HepG2 (cell line): ENCODE measurements at regions not wholly inside any gene's neighbourhood (a gene's known extent, or its start where the extent isn't known, plus 50 kb on each side); places are given as distances from the start of the nearest gene placed in this dataset.

ENCODE experiments used
- ATAC-seq: fragments of 200-7000 bp; cut with Tn5 transposase; 3 replicates; pipeline ENCODE4 v1.9.1; 2020; ENCODE audit warnings: mild to moderate bottlenecking, moderate library complexity
- BruUV-seq: library from RNA; stranded (reverse); fragments of 400-500 nt; replicated peaks from 2 replicates; lab custom pipeline; 2021; lab: Mats Ljungman, UMichigan
- CTCF ChIA-PET: fragments of 300-600 bp; formaldehyde crosslinking; extraction: SDS; loops from one replicate; lab custom pipeline; 2021; ENCODE audit warnings: low total read pairs, inconsistent platforms, low intra/inter-chr PET ratio; lab: Yijun Ruan, JAX
- POLR2A ChIA-PET: fragments of 350-600 bp; sonication (Branson Sonifier 250); formaldehyde crosslinking; loops from one replicate; lab custom pipeline; 2020; ENCODE audit warnings: antibody characterized with exemption, inconsistent platforms; lab: Yijun Ruan, JAX
- DNase-seq: peaks from one replicate; pipeline ENCODE4 v3.0.0-alpha.2; 2015; ENCODE audit warnings: low spot score
- FAIRE-seq: peaks from 3 replicates; lab custom pipeline; 2011; peaks lifted over from hg19 to GRCh38; lab: Jason Lieb, UNC
- H2AFZ ChIP-seq: one replicate; pipeline ENCODE4 v1.6.1; 2011; ENCODE audit warnings: low read length, inconsistent platforms
- H3K27ac ChIP-seq: fragments of 300-600 bp; 3 replicates; pipeline ENCODE4 v1.8.0; 2011; ENCODE audit warnings: mixed run types, mild to moderate bottlenecking, mixed read lengths, low read length, inconsistent platforms; ENCODE audit not compliant: insufficient read depth; ENCODE audit errors: extremely low read length
- H3K27me3 ChIP-seq, 2 experiments: fragments of 200-600 bp in 1 of 2; 2 replicates in 1 of 2; 3 replicates in 1 of 2; pipeline versions ENCODE4 v1.6.0 to v1.8.0; 2011; ENCODE audit warnings: low read length in 2 of 2, mild to moderate bottlenecking in 2 of 2, moderate library complexity in 2 of 2, inconsistent platforms in 1 of 2; ENCODE audit not compliant: insufficient read depth in 2 of 2, control insufficient read depth in 1 of 2
- H3K36me3 ChIP-seq, 2 experiments: fragments of 200-600 bp in 1 of 2; replicated peaks in 1 of 2; 2 replicates in 1 of 2; 3 replicates in 1 of 2; pipeline versions ENCODE4 v1.5.1 to v1.8.0; 2011; ENCODE audit warnings: low read length in 2 of 2, inconsistent platforms in 1 of 2; ENCODE audit not compliant: insufficient read depth in 2 of 2, control insufficient read depth in 1 of 2
- H3K4me1 ChIP-seq: 2 replicates; pipeline ENCODE4 v1.5.1; 2012; ENCODE audit warnings: low read length, inconsistent platforms; ENCODE audit not compliant: insufficient read depth
- H3K4me2 ChIP-seq: 2 replicates; pipeline ENCODE4 v1.6.0; 2011; ENCODE audit warnings: low read depth, low read length, inconsistent platforms
- H3K4me3 ChIP-seq, 3 experiments: fragments of 200-600 bp in 1 of 3; sonication (generic), shearing (Covaris generic) in 1 of 3; replicated peaks in 1 of 3; 2 replicates each; pipeline ENCODE4 v1.5.1; 2011 to 2016; ENCODE audit warnings: low read length in 3 of 3, inconsistent platforms in 2 of 3, low read depth in 2 of 3, mild to moderate bottlenecking in 2 of 3, control low read depth in 1 of 3, mixed read lengths in 1 of 3; ENCODE audit not compliant: insufficient read depth in 1 of 3
- H3K79me2 ChIP-seq: one replicate; pipeline ENCODE4 v1.6.1; 2011; ENCODE audit warnings: low read length, inconsistent platforms; ENCODE audit not compliant: insufficient read depth
- H3K9ac ChIP-seq: 2 replicates; pipeline ENCODE4 v1.6.0; 2011; ENCODE audit warnings: mild to moderate bottlenecking, low read depth, low read length, inconsistent platforms; ENCODE audit not compliant: insufficient read depth
- H3K9me3 ChIP-seq: 2 replicates; pipeline ENCODE4 v1.5.1; 2012; ENCODE audit warnings: mild to moderate bottlenecking, low read length
- H4K20me1 ChIP-seq: 2 replicates; pipeline ENCODE4 v1.6.0; 2011; ENCODE audit warnings: inconsistent platforms, mild to moderate bottlenecking, low read length, moderate library complexity; ENCODE audit not compliant: insufficient read depth
- AGO2 ChIP-seq: fragments of 200-400 bp; formaldehyde crosslinking; optimal IDR thresholded peaks from 2 replicates; pipeline ENCODE3; 2017; ENCODE audit warnings: mild to moderate bottlenecking, low read depth, low read length, moderate library complexity
- ARNT ChIP-seq: fragments of 450-650 bp; IDR thresholded peaks from 2 replicates; pipeline ENCODE4 v1.6.1; 2017
- ARNT2 ChIP-seq: sonication (generic); formaldehyde crosslinking; IDR thresholded peaks from 2 replicates; pipeline ENCODE4 v1.8.0; 2022; ENCODE audit warnings: mild to moderate bottlenecking, low read depth, missing genetic modification reagents, moderate library complexity
- KLF11 ChIP-seq: IDR thresholded peaks from 2 replicates; pipeline ENCODE4 v1.6.1; 2016; ENCODE audit warnings: missing compliant biosample characterization
- MYNN ChIP-seq: sonication (generic); formaldehyde crosslinking; IDR thresholded peaks from 2 replicates; pipeline ENCODE4 v1.4.0; 2020; ENCODE audit warnings: mild to moderate bottlenecking, low read depth, missing genetic modification reagents
- NR2C2 ChIP-seq: sonication (generic); formaldehyde crosslinking; IDR thresholded peaks from 2 replicates; pipeline ENCODE4 v1.4.0; 2020; ENCODE audit warnings: missing genetic modification reagents, mild to moderate bottlenecking, moderate library complexity, borderline replicate concordance
- SMAD9 ChIP-seq: sonication (generic); formaldehyde crosslinking; IDR thresholded peaks from 2 replicates; pipeline ENCODE4 v1.5.1; 2020; ENCODE audit warnings: mild to moderate bottlenecking, missing genetic modification reagents
- SNAI1 ChIP-seq: sonication (generic); formaldehyde crosslinking; IDR thresholded peaks from 2 replicates; pipeline ENCODE4 v1.5.0; 2020; ENCODE audit warnings: mild to moderate bottlenecking, missing genetic modification reagents, borderline replicate concordance
- U2AF2 ChIP-seq: fragments of 200-400 bp; formaldehyde crosslinking; IDR thresholded peaks from 2 replicates; pipeline ENCODE4 v1.6.1; 2017; ENCODE audit warnings: low read depth, mild to moderate bottlenecking, low read length
- XBP1 ChIP-seq: sonication (generic); formaldehyde crosslinking; IDR thresholded peaks from 2 replicates; pipeline ENCODE4 v1.5.0; 2020; ENCODE audit warnings: missing genetic modification reagents
- ZNF781 ChIP-seq: sonication (generic); formaldehyde crosslinking; IDR thresholded peaks from 2 replicates; pipeline ENCODE4 v1.5.1; 2020; ENCODE audit warnings: borderline replicate concordance, mild to moderate bottlenecking, missing genetic modification reagents; ENCODE audit errors: not compliant biosample characterization
- WGBS: methylation state at CpG from one replicate; pipeline ENCODE4 v1.1.6; 2017; ENCODE audit warnings: low lambda C conversion rate; 5-methylcytosine and 5-hydroxymethylcytosine counted together
- in situ Hi-C: cut with HindIII; loops from 2 replicates; pipeline ENCODE4 v1.10.0; 2017; ENCODE audit warnings: low pct_unique_long_range_greater_than_20kb; ENCODE audit not compliant: extremely low pct_ligation_motif_present
- intact Hi-C: fragments of 100-400 bp; cut with micrococcal nuclease; formaldehyde crosslinking; loops from one replicate; pipeline ENCODE4 v1.10.0; 2022; ENCODE audit not compliant: unreplicated experiment
- TF ChIP-seq, protein P1 (sequence below): sonication (generic); formaldehyde crosslinking; IDR thresholded peaks from 2 replicates; pipeline ENCODE4 v1.8.0; 2022; ENCODE audit warnings: low read depth, missing genetic modification reagents
- TF ChIP-seq, protein P2 (sequence below): sonication (generic); formaldehyde crosslinking; IDR thresholded peaks from 2 replicates; pipeline ENCODE4 v1.4.0; 2020; ENCODE audit warnings: missing genetic modification reagents
- TF ChIP-seq, protein P3 (sequence below): sonication (generic); formaldehyde crosslinking; IDR thresholded peaks from 2 replicates; pipeline ENCODE4 v1.5.0; 2020; ENCODE audit warnings: missing genetic modification reagents, mild to moderate bottlenecking, borderline replicate concordance
- TF ChIP-seq, protein P4 (sequence below): sonication (generic); formaldehyde crosslinking; IDR thresholded peaks from 2 replicates; pipeline ENCODE4 v1.9.0; 2021; ENCODE audit warnings: missing genetic modification reagents, borderline replicate concordance
- TF ChIP-seq, protein P5 (sequence below): IDR thresholded peaks from 2 replicates; pipeline ENCODE4 v1.6.1; 2016

DNA sequence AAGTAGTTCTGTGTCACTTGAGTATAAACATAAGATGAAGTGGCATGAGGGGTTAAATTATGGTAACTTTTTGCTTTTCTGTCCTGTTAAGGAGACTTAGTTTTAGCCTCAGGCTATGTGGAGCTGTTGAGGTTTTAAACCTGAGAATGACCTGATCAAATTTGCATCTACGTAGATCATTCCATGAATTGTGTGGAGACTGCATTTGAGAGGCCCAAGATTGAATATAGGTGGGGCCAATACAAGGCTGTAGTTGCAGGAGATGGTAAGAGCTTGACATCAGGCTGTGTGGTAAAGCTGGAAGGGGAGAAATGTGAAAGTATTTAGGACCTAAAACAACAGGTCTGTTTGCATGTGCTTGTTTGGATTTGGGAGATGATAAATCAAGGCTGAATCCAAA is 249.5 kb downstream of the SLC16A7 start:
- in situ Hi-C loops (no loop called here), intact Hi-C loops (no loop called here)
- DNase-seq (no peak), FAIRE-seq (no peak), ATAC-seq (no peak)
- POLR2A ChIA-PET = no interaction called here
- Histone ChIP-seq H3K9me3 (peaks cover 16% of the 10 kb centered on the region), H3K4me1 (peaks cover 7% of the 10 kb centered on the region; the same call in 1 of the 2 replicates), H3K79me2 (no peaks in the 10 kb centered on the region), H3K4me2 (no peak overlapping the region), H3K9ac (no peak overlapping the region), H3K4me3 (no peak overlapping the region), H4K20me1 (no peaks in the 10 kb centered on the region), H3K36me3 (no peaks in the 10 kb centered on the region), H2AFZ (no peak overlapping the region), H3K27me3 (no peaks in the 10 kb centered on the region; a peak in 1 of 5 replicates), H3K27ac (no peak overlapping the region)
- CTCF ChIA-PET = no interaction called here
- no TSS peak for BruUV-seq
- WGBS = 0% methylated on average over 1 of the region's 1 CpG
- TF ChIP-seq U2AF2 (no peak), AGO2 (no peak), SNAI1 (CRISPR knock-in tag) (no peak), ZNF781 (CRISPR knock-in tag) (no peak), XBP1 (CRISPR knock-in tag) (no peak), NR2C2 (CRISPR knock-in tag) (no peak), MYNN (CRISPR knock-in tag) (no peak), ARNT (no peak), SMAD9 (CRISPR knock-in tag) (no peak), ARNT2 (CRISPR knock-in tag) (no peak), KLF11 (CRISPR knock-in tag) (no peak)
- TF ChIP-seq, protein P1, sequence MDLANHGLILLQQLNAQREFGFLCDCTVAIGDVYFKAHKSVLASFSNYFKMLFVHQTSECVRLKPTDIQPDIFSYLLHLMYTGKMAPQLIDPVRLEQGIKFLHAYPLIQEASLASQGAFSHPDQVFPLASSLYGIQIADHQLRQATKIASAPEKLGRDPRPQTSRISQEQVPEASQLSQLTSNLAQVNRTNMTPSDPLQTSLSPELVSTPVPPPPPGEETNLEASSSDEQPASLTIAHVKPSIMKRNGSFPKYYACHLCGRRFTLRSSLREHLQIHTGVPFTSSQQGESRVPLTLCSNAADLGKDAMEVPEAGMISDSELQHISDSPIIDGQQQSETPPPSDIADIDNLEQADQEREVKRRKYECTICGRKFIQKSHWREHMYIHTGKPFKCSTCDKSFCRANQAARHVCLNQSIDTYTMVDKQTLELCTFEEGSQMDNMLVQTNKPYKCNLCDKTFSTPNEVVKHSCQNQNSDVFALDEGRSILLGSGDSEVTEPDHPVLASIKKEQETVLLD (CRISPR knock-in tag) = no peak
- TF ChIP-seq, protein P2, sequence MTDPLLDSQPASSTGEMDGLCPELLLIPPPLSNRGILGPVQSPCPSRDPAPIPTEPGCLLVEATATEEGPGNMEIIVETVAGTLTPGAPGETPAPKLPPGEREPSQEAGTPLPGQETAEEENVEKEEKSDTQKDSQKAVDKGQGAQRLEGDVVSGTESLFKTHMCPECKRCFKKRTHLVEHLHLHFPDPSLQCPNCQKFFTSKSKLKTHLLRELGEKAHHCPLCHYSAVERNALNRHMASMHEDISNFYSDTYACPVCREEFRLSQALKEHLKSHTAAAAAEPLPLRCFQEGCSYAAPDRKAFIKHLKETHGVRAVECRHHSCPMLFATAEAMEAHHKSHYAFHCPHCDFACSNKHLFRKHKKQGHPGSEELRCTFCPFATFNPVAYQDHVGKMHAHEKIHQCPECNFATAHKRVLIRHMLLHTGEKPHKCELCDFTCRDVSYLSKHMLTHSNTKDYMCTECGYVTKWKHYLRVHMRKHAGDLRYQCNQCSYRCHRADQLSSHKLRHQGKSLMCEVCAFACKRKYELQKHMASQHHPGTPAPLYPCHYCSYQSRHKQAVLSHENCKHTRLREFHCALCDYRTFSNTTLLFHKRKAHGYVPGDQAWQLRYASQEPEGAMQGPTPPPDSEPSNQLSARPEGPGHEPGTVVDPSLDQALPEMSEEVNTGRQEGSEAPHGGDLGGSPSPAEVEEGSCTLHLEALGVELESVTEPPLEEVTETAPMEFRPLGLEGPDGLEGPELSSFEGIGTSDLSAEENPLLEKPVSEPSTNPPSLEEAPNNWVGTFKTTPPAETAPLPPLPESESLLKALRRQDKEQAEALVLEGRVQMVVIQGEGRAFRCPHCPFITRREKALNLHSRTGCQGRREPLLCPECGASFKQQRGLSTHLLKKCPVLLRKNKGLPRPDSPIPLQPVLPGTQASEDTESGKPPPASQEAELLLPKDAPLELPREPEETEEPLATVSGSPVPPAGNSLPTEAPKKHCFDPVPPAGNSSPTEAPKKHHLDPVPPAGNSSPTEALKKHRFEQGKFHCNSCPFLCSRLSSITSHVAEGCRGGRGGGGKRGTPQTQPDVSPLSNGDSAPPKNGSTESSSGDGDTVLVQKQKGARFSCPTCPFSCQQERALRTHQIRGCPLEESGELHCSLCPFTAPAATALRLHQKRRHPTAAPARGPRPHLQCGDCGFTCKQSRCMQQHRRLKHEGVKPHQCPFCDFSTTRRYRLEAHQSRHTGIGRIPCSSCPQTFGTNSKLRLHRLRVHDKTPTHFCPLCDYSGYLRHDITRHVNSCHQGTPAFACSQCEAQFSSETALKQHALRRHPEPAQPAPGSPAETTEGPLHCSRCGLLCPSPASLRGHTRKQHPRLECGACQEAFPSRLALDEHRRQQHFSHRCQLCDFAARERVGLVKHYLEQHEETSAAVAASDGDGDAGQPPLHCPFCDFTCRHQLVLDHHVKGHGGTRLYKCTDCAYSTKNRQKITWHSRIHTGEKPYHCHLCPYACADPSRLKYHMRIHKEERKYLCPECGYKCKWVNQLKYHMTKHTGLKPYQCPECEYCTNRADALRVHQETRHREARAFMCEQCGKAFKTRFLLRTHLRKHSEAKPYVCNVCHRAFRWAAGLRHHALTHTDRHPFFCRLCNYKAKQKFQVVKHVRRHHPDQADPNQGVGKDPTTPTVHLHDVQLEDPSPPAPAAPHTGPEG (CRISPR knock-in tag) = no peak
- TF ChIP-seq, protein P3, sequence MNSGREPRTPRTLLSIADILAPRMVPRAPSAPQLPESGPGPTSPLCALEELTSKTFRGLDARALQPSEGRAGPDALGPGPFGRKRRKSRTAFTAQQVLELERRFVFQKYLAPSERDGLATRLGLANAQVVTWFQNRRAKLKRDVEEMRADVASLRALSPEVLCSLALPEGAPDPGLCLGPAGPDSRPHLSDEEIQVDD (CRISPR knock-in tag) = no peak
- TF ChIP-seq, protein P4, sequence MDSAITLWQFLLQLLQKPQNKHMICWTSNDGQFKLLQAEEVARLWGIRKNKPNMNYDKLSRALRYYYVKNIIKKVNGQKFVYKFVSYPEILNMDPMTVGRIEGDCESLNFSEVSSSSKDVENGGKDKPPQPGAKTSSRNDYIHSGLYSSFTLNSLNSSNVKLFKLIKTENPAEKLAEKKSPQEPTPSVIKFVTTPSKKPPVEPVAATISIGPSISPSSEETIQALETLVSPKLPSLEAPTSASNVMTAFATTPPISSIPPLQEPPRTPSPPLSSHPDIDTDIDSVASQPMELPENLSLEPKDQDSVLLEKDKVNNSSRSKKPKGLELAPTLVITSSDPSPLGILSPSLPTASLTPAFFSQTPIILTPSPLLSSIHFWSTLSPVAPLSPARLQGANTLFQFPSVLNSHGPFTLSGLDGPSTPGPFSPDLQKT (CRISPR knock-in tag) = no peak
- TF ChIP-seq, protein P5, sequence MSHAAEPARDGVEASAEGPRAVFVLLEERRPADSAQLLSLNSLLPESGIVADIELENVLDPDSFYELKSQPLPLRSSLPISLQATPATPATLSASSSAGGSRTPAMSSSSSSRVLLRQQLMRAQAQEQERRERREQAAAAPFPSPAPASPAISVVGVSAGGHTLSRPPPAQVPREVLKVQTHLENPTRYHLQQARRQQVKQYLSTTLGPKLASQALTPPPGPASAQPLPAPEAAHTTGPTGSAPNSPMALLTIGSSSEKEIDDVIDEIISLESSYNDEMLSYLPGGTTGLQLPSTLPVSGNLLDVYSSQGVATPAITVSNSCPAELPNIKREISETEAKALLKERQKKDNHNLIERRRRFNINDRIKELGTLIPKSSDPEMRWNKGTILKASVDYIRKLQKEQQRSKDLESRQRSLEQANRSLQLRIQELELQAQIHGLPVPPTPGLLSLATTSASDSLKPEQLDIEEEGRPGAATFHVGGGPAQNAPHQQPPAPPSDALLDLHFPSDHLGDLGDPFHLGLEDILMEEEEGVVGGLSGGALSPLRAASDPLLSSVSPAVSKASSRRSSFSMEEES (CRISPR knock-in tag) = no peak
